PFSK-1 (cell line): ENCODE measurements at regions not wholly inside any gene's neighbourhood (a gene's known extent, or its start where the extent isn't known, plus 50 kb on each side); places are given as distances from the start of the nearest gene placed in this dataset.

Experiments used
- POLR2AphosphoS5 ChIP-seq: IDR thresholded peaks from 2 replicates; pipeline ENCODE4 v1.6.1; 2012; ENCODE audit warnings: low read depth, mild to moderate bottlenecking, control low read depth, low read length, moderate library complexity
- REST ChIP-seq, 2 experiments: IDR thresholded peaks; 2 replicates each; pipeline versions ENCODE4 v1.6.1 to v1.8.0; 2011 to 2012; ENCODE audit warnings: low read depth in 2 of 2, low read length in 2 of 2, control low read depth in 1 of 2, inconsistent platforms in 1 of 2, mild to moderate bottlenecking in 1 of 2, moderate library complexity in 1 of 2; ENCODE audit not compliant: insufficient read depth in 1 of 2
- SIN3A ChIP-seq: IDR thresholded peaks from 2 replicates; pipeline ENCODE4 v1.6.1; 2012; ENCODE audit warnings: mild to moderate bottlenecking, low read length, moderate library complexity, borderline replicate concordance; ENCODE audit not compliant: insufficient read depth
- TAF1 ChIP-seq: IDR thresholded peaks from 2 replicates; pipeline ENCODE4 v1.6.1; 2012; ENCODE audit warnings: low read length, control low read depth, borderline replicate concordance; ENCODE audit not compliant: insufficient read depth

- TF ChIP-seq REST (IDR thresholded peaks at IDR 0.05; ENCODE audit: insufficient read depth in 1 of 2, low read depth in 2 of 2, low read length in 2 of 2) (no peak), POLR2AphosphoS5 (no peak), SIN3A (no peak), TAF1 (no peak)
Measured at GRCh38 chr20:22005535-22005934, 300.1 kb downstream of the PAX1 start.
